NCI-H1417 (cell line): ENCODE measurements at regions not wholly inside any gene's neighbourhood (a gene's known extent, or its start where the extent isn't known, plus 50 kb on each side); places are given as distances from the start of the nearest gene placed in this dataset.
A peak's percentile ranks its signal among the peaks of the same experiment; 100 is the strongest.
"Not testable (repeated sequence)": the region's sequence is repeated elsewhere in the genome, so short reads cannot be mapped to it uniquely, and the experiment has no call there.

Experiments
- DNase-seq, 3 experiments: peaks; one replicate each; lab custom pipeline; 2025; lab: John Stamatoyannopoulos, UW

GRCh38 chr5:30498509-30498908, 695.0 kb upstream of the CDH6 start:
- not testable (repeated sequence) for DNase-seq

GRCh38 chr5:30494113-30494512, 699.4 kb upstream of the CDH6 start:
- DNase-seq: not testable (repeated sequence)

DNA sequence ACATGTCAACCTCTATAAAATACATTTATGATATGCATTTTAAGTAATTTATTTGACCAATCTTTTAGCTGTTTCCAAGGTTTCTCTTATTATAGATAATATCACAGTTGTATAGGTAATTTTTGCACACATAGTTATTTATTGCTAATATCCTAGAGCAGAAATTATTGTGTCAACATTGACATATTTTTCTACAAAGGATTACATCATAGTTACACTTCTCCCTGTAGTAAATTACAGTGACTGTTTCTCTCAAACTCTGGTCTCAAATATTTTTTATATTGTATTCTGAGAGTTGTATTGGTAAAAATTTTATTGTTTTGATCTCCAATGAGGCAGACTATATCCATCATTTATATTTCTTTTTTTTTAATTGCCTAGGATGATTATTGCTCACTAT, 714.4 kb upstream of the CDH6 start:
- DNase-seq: no peak

DNA sequence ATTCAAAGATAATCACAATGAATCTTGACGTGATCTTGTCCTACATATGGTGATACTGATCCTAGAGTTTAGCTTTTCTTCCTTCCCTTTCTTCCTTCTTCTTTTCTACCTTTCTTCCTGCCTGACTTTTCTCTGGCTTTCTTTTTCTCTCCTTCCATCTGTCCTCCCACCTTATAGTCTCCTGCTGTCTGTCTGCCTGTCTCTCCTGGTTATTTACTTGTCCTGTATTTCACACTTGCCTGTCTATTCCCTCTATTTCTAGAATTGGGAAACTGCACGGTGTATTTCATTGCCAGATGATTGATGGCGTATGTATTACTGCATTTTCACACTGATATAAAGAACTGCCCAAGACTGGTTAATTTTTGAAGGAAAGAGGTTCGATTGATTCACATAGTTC, 718.1 kb upstream of the CDH6 start:
- DNase-seq: no peak

- DNase-seq: no peak
Observed at GRCh38 chr5:30469691-30470090, 723.8 kb upstream of the CDH6 start.

GRCh38 chr5:30458681-30459080, 734.8 kb upstream of the CDH6 start:
- no peak for DNase-seq

DNA sequence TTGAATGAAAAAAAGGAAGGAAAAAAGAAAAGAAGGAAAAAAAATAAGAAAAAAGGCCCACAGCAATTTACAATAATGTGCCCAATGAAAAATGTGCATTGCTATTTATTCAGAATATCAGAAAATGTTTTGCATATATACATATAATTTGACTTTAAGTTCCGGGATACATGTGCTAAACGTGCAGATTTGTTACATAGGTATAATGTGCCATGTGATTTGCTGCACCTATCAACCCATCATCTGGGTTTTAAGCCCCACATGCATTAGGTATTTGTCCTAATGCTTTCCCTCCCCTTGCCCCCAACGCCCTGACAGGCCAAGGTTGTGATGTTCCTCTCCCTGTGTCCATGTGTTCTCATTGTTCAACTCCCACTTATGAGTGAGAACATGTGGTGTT, 738.0 kb upstream of the CDH6 start:
- DNase-seq: not testable (repeated sequence)

DNA sequence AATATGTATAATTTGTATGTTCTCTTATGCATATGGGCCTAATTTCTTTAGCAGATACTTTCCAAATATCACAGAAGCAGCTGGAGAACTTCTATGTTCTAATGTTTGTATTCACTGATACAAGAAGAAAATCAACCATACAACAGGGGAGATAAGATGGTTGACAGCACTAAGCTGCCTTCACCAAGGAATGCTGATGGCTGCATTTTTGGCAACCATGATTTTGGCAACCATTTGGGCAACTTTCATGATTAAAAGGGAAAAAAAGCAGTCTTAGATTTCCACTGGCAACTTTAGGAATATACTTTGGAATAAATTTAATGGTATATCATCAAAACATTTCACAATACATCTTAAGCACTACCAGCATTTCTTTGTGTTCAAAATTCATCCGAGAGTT, 740.3 kb upstream of the CDH6 start:
- no peak for DNase-seq

GRCh38 chr5:30450153-30450552, 743.3 kb upstream of the CDH6 start:
- no peak for DNase-seq

DNA sequence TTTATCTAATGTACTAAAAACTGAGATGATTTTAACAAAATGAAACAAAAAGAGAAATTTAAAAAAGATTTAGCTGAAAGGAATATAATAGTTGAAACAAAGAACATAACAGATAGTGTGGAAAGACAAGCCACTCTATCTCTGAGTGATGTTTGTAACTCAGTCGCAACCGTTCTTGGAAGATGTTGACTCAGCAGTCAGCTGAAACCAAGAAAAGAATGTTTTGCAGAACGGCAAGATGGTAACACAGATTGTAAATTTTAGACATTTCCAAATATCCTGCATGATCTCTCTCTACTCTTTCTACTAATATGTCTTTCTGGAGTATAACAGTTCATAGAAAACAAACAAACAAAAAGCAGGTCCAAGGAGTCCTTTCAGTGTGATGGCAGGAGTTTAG, 746.1 kb upstream of the CDH6 start:
- no peak for DNase-seq

DNA sequence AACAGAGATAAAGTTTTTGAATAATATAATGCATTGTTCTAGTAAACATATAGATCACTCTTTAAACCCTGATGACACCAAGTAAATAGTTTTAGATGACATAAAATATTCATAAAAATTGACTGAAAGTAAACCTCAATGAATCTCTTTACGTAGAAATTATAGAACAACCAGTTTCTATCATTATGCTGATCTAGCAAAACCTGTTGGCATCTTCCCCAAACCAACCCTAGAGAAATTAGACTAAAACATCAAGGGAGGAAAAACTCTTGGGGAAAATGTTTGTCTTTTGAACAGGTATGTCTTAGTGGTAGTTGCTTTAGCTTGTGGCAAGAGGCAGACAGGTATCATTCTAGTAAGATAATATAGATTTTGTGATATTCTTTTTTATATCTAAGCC, 747.0 kb upstream of the CDH6 start:
- DNase-seq: no peak

GRCh38 chr5:30438785-30439184, 754.7 kb upstream of the CDH6 start:
- DNase-seq: no peak

- DNase-seq: no peak
Observed at GRCh38 chr5:30436691-30437090, 756.8 kb upstream of the CDH6 start.

DNA sequence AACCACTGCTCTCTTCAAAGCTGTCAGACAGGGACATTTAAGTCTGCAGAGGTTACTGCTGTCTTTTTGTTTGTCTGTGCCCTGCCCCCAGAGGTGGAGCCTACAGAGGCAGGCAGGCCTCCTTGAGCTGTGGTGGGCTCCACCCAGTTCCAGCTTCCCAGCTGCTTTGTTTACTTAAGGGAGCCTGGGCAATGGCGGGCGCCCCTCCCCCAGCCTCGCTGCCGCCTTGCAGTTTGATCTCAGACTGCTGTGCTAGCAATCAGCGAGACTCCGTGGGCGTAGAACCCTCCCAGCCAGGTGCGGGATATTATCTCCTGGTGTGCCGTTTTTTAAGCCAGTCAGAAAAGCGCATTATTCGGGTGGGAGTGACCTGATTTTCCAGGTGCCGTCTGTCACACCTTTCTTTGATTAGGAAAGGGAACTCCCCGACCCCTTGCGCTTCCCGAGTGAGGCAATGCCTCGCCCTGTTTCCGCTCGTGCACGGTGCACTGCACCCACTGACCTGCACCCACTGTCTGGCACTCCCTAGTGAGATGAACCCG, 764.5 kb upstream of the CDH6 start:
- DNase-seq: peak in 2 of 3 experiments; percentile 67 to 81

GRCh38 chr5:30414078-30414477, 779.4 kb upstream of the CDH6 start:
- no peak for DNase-seq

DNA sequence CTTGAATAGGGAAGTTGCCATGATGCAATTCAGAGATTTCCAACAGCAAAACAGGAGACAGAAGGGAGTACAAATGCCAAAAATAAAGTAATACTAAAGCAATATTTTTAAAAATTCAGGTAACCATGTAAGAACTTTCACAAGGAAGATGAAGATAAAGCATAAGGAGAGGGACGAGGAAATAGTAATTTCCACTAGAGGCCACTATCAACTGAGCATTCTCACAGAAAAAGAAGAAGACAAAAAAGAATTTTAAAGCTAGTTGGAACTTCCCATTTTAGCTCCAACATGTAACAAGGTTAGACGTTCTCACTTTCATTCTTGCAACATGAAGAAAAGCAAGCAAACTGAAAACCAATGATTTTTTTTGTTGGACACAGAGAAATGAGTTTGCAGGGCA, 779.9 kb upstream of the CDH6 start:
- peak in 1 of 3 experiments; percentile 11 for DNase-seq

DNA sequence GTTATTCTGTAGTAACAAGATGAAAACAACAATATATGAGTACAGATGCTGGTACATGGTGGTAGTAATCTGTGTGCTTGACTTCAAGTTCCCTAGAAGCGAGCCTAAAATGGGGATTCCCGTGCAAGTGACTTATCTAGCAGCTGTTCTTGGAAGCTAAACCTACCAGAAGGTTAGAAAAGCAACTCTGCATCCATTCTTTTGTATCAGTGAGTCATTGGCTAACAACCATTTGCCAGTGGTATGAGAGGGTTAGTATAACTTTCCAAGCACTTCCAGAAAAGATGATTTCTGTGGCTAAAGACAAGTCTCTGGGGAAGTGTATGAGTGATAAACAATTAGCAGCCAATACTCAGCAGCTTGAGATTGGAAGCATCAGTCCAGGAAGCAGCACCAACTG, 787.7 kb upstream of the CDH6 start:
- no peak for DNase-seq

GRCh38 chr5:30401479-30402058, 791.9 kb upstream of the CDH6 start:
- peak in 2 of 3 experiments; percentile 55 to 82 for DNase-seq

DNA sequence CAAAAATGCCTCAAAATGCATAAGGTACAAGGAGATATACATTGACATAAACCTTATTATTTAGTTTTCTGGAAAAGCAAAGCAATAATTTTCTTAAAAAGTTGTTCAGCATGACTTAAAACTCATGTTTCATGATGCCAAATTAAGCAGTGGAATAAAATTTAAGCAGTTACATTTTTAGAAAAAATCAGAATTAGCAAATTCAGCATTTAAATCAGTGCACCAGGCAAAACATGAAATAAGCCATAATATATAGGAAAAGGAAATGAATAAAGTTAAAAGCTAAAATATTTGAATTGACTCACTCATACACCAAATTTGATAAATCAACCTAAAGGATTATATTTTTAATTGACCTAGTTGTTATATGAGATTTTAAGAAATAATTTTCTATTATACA, 795.1 kb upstream of the CDH6 start:
- no peak for DNase-seq

DNA sequence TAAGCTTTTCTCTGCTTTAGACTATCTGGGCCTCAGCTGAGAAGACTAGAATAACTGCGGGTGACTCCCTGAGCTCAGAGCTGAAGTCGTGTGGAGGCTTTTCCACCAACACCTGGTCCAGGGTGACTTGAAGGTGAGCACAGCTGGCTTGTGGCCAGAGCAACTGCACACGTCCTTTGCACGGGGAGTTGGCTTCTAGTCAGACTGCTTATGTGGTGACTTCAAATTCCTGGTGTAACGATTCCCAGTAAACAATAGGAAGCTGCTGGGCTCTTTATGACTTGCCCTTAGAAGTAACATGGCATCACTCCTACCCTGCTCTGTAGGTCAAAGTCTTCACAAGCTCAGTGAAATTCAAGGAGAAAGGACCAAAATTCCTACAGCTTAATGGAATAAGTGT, 800.6 kb upstream of the CDH6 start:
- DNase-seq: no peak

DNA sequence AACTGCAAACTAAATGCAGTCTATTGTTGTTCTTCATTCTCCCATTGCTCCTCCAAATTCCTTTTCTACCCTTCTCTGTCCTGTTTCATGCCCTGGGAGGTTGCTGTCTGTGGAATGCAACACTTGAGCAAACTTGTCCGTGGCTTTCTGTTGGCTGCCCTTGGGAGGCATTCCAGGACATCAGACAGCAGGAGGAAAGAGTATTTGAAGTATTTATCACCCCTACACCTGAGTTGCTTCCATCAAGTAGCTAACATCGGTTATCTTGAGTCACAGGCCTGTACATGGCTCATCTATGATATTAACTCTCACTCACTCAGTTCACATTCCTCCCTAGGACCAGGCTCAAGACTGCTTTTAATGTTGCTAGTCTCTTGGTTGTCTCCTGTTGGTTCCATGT, 803.4 kb upstream of the CDH6 start:
- no peak for DNase-seq

DNA sequence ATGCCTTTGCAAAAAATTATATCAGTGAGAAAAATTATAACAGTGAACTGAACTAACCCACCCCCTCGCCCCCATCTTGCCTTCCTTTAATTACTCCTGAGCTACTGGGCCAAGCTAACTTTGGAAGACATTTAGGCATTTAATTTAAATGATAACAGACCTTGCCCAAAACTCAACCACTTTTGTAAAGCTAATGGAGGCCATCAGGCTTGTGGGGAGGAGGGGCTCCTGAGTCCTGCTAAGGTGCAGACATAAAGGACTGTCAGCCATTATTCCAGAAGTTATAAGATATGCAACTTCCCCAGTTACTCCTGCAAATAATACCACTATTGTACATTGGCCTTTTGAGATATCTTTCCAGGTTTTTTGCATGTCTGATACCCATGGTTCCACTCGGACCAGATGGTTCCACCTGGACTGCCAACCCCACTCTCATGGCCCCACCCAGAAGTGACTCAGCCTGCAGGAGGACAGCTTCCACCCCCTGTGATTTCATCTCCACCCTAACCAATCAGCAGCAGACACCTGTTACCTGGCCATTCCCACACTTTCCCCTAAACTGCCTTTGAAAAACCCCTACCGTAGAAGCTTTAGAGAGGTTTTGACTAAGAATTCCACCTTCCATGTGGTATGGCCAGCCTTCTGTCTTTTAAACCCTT, 805.4 kb upstream of the CDH6 start:
- DNase-seq: no peak

DNA sequence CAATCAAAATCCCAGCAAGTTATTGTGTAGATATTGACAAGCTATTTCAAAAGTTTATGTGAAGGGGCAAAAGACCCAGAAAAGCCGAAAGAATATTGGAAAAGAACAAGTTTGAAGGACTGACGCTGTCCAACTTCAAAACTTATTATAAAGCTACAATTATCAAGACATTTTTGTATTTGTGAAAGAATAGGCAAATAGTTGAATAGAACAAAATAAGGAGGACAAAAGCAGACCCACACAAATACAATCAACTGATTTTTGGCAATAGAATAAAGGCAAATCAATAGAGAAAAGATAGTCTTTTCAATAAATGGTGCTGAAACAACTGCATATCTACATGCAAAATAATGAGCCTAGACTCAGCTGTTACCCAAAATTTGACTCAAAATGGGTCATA, 807.7 kb upstream of the CDH6 start:
- no peak for DNase-seq

DNA sequence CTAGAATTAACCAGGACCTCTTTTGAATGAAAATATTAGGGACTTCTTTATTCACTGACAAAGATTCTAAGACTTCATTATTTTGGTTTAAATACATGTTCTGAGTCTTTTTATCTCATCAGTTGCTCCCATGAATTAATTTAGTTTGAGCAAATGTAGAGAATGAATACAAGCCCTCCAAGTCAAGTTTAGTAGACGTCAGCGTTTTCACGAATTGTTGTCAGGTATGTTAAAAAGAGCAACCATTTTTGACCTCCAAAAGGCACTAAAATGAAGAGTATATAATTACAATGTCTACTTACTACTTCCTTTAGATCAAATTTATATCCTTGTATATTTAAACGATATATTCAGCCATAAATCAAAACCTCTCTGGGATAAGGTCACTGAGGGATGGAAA, 809.3 kb upstream of the CDH6 start:
- DNase-seq: no peak
